ENCODE measurements at regions not wholly inside any gene's neighbourhood (a gene's known extent, or its start where the extent isn't known, plus 50 kb on each side); places are given as distances from the start of the nearest gene placed in this dataset.
"Not testable (repeated sequence)": the region's sequence is repeated elsewhere in the genome, so short reads cannot be mapped to it uniquely, and the experiment has no call there.

DNA sequence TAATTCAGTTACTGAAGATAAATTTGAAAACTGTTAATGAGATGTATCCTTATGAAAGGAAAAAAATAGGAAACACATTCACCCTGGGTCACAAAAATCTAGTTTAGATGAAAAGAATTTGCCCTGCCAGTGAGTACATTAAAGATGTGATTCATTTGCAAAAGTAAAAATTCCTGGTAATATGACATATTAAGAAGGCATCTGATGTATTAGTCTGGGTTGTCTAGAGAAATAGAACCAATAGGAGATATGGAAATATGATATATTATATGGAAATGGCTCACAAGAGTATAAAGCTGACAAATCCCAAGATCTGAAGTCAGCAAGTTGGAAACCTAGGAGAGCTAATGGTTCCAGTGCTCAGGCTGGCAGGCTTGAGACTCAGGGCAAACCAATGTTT is 153.8 kb downstream of the MRPL39 start:
- TF ChIP-seq, protein P1, sequence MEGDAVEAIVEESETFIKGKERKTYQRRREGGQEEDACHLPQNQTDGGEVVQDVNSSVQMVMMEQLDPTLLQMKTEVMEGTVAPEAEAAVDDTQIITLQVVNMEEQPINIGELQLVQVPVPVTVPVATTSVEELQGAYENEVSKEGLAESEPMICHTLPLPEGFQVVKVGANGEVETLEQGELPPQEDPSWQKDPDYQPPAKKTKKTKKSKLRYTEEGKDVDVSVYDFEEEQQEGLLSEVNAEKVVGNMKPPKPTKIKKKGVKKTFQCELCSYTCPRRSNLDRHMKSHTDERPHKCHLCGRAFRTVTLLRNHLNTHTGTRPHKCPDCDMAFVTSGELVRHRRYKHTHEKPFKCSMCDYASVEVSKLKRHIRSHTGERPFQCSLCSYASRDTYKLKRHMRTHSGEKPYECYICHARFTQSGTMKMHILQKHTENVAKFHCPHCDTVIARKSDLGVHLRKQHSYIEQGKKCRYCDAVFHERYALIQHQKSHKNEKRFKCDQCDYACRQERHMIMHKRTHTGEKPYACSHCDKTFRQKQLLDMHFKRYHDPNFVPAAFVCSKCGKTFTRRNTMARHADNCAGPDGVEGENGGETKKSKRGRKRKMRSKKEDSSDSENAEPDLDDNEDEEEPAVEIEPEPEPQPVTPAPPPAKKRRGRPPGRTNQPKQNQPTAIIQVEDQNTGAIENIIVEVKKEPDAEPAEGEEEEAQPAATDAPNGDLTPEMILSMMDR (IDR thresholded peaks at IDR 0.05): no peak
- no peak for DNase-seq (ENCODE audit: low spot score)

DNA sequence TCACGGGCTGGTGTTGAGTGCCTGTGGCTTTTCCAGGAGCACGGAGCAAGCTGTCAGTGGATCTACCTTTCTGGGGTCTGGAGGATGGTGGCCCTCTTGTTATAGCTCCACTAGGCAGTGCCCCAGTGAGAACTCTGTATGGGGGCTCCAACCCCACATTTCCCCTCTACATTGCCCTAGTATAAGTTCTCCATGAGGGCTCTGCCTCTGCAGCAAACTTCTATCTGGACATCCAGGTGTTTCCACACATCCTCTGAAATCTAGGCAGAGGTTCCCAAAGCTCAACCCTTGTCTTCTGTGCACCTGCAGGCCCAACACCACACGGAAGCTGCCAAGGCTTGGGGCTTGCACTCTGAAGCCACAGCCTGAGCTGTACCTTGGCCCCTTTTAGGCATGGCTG is 157.3 kb downstream of the MRPL39 start:
- Mint-ChIP-seq H3K27ac (ENCODE audit: unreplicated experiment) (no peak overlapping the region), H3K4me3 (ENCODE audit: unreplicated experiment) (no peak overlapping the region), H3K36me3 (ENCODE audit: low read depth) (no peaks in the 10 kb centered on the region), H3K9me3 (ENCODE audit: low read depth) (no peaks in the 10 kb centered on the region), H3K4me1 (ENCODE audit: low read depth) (peaks cover 16% of the 10 kb centered on the region), H3K27me3 (ENCODE audit: low read depth) (no peaks in the 10 kb centered on the region)
- TF ChIP-seq, protein P1 (IDR thresholded peaks at IDR 0.05): no peak
- DNase-seq (ENCODE audit: low spot score): no peak

More for the DNA sequence above, 153.8 kb downstream of the MRPL39 start:
- H3K27me3 Mint-ChIP-seq (ENCODE audit: low read depth): no peaks in the 10 kb centered on the region
- H3K27ac Mint-ChIP-seq (ENCODE audit: unreplicated experiment): no peak overlapping the region
- H3K4me1 Mint-ChIP-seq (ENCODE audit: low read depth): peaks cover 39% of the 10 kb centered on the region
- no peaks in the 10 kb centered on the region for H3K36me3 Mint-ChIP-seq (ENCODE audit: low read depth)
- H3K9me3 Mint-ChIP-seq (ENCODE audit: low read depth): no peaks in the 10 kb centered on the region
- H3K4me3 Mint-ChIP-seq (ENCODE audit: unreplicated experiment): no peak overlapping the region

DNA sequence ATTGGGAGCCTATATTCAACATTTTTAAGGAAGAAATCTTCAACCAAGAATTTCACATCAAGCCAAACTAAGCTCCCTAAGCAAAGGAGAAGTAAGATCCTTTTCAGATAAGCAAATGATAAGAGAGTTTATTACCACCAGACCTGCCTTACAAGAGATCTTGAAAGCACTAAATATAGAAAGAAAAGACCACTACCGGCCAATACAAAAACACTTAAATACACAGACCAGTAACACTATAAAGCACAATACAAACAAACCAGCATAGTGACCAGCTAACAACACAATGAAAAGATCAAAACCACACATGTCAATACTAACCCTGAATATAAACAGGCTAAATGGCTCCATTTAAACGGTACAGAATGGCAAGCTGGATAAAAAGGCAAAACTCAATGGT is 165.4 kb downstream of the MRPL39 start:
- H3K27me3 Mint-ChIP-seq (ENCODE audit: low read depth): no peaks in the 10 kb centered on the region
- no peak for DNase-seq (ENCODE audit: low spot score)
- no peak overlapping the region for H3K27ac Mint-ChIP-seq (ENCODE audit: unreplicated experiment)
- no peaks in the 10 kb centered on the region for H3K4me1 Mint-ChIP-seq (ENCODE audit: low read depth)
- peaks cover 2% of the 10 kb centered on the region for H3K36me3 Mint-ChIP-seq (ENCODE audit: low read depth)
- TF ChIP-seq, protein P1 (IDR thresholded peaks at IDR 0.05): no peak
- H3K4me3 Mint-ChIP-seq (ENCODE audit: unreplicated experiment): no peak overlapping the region
- peaks cover 4% of the 10 kb centered on the region for H3K9me3 Mint-ChIP-seq (ENCODE audit: low read depth)

DNA sequence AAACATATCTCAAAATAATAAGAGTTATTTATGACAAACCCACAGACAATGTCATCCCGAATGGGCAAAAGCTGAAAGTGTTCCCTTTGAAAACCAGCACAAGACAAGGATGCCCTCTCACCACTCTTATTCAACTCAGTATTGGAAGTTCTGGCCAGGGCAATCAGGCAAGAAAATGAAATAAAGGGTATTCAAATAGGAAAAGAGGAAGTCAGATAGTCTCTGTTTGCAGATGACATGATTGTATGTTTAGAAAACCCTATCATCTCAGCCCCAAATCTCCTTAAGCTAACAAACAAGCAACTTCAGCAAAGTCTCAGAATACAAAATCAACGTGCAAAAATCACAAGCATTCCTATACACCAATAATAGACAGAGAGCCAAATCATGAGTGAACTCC is 169.8 kb downstream of the MRPL39 start:
- H3K27ac Mint-ChIP-seq (ENCODE audit: unreplicated experiment); H3K4me1 Mint-ChIP-seq (ENCODE audit: low read depth); H3K36me3 Mint-ChIP-seq (ENCODE audit: low read depth); H3K27me3 Mint-ChIP-seq (ENCODE audit: low read depth); DNase-seq (ENCODE audit: low spot score); H3K4me3 Mint-ChIP-seq (ENCODE audit: unreplicated experiment): not testable (repeated sequence)
- H3K9me3 Mint-ChIP-seq (ENCODE audit: low read depth): peaks cover 16% of the 10 kb centered on the region

DNA sequence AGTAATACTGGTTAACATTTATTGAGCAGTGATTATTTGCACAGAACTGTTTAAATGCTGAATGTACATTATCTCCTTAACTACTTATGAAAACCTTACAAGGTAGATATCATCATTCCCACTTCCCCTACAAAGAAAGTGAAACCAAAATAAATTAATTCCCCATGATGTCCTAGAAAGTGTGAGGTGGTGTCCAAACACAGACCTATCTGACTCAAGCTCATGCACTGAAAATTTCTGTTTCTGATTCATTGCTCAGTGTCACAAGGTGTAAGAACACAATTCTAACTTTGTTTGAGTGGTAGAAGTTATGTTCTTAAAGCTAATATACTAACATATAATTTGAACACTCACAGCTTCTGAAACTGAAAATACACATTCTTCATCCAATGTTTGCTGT is 178.7 kb downstream of the MRPL39 start:
- H3K4me1 Mint-ChIP-seq (ENCODE audit: low read depth): no peaks in the 10 kb centered on the region
- no peak overlapping the region for H3K27ac Mint-ChIP-seq (ENCODE audit: unreplicated experiment)

DNA sequence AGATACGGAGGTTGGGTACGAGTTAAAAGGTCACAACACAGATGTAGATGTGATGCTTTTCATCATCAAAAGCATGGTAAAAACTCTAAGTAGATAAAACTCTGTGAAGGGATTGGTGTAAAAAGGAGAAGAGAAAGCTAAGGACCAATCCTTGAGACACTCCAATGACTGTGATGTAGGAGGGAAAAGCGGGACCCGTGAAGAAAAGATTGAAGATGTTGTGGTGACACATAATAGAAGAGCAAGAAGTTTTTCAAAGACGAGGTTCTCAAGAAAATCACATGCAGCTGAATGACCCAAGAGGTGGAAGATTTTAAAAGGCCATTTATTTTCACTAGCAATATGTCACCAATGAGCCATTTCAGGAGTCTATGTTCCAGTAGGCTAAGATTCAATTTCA is 179.5 kb downstream of the MRPL39 start:
- no peak for DNase-seq (ENCODE audit: low spot score)
- H3K27me3 Mint-ChIP-seq (ENCODE audit: low read depth): peaks cover 40% of the 10 kb centered on the region
- H3K27ac Mint-ChIP-seq (ENCODE audit: unreplicated experiment): no peak overlapping the region
- no peak overlapping the region for H3K4me3 Mint-ChIP-seq (ENCODE audit: unreplicated experiment)
- H3K4me1 Mint-ChIP-seq (ENCODE audit: low read depth): no peaks in the 10 kb centered on the region
- peaks cover 2% of the 10 kb centered on the region for H3K36me3 Mint-ChIP-seq (ENCODE audit: low read depth)
- H3K9me3 Mint-ChIP-seq (ENCODE audit: low read depth): no peaks in the 10 kb centered on the region
- TF ChIP-seq, protein P1 (IDR thresholded peaks at IDR 0.05): no peak

More for the DNA sequence above, 178.7 kb downstream of the MRPL39 start:
- H3K9me3 Mint-ChIP-seq (ENCODE audit: low read depth): no peaks in the 10 kb centered on the region
- peaks cover 40% of the 10 kb centered on the region for H3K27me3 Mint-ChIP-seq (ENCODE audit: low read depth)
- H3K36me3 Mint-ChIP-seq (ENCODE audit: low read depth): peaks cover 2% of the 10 kb centered on the region
- TF ChIP-seq, protein P1 (IDR thresholded peaks at IDR 0.05): no peak
- H3K4me3 Mint-ChIP-seq (ENCODE audit: unreplicated experiment): no peak overlapping the region
- no peak for DNase-seq (ENCODE audit: low spot score)

All from chondrocyte (in vitro differentiated cells).